ENCODE measurements at regions not wholly inside any gene's neighbourhood (a gene's known extent, or its start where the extent isn't known, plus 50 kb on each side); places are given as distances from the start of the nearest gene placed in this dataset.

DNA sequence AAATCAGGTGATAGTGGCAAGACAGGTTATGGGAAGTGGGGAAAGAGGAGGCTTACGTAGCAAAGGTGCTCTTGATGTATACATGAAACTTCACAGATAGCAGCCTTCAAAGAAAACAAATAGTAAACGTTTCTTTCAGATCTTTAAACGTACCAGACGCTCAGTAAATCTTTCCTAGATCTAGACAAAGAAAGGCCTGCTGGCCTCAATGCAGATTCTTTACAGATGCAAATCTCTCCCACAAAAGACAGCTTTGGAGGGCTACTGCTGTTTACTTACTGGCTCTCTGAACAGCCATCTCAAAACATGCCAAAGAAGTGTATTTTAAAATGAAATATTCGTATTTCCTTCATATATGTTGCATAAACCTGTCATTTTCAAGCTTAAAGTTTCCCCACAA, 1279.9 kb upstream of the NRXN1 start:
- TF ChIP-seq, protein P1, sequence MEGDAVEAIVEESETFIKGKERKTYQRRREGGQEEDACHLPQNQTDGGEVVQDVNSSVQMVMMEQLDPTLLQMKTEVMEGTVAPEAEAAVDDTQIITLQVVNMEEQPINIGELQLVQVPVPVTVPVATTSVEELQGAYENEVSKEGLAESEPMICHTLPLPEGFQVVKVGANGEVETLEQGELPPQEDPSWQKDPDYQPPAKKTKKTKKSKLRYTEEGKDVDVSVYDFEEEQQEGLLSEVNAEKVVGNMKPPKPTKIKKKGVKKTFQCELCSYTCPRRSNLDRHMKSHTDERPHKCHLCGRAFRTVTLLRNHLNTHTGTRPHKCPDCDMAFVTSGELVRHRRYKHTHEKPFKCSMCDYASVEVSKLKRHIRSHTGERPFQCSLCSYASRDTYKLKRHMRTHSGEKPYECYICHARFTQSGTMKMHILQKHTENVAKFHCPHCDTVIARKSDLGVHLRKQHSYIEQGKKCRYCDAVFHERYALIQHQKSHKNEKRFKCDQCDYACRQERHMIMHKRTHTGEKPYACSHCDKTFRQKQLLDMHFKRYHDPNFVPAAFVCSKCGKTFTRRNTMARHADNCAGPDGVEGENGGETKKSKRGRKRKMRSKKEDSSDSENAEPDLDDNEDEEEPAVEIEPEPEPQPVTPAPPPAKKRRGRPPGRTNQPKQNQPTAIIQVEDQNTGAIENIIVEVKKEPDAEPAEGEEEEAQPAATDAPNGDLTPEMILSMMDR (conservative IDR thresholded peaks at IDR 0.05; ENCODE audit: low read depth, low read length): no peak
- no peak for TF ChIP-seq EZH2 (IDR thresholded peaks at IDR 0.05; ENCODE audit: borderline replicate concordance, low read depth, low read length, poor library complexity, severe bottlenecking)
